T-cell (primary cell): ENCODE measurements at regions not wholly inside any gene's neighbourhood (a gene's known extent, or its start where the extent isn't known, plus 50 kb on each side); places are given as distances from the start of the nearest gene placed in this dataset.

Experiments
- ATAC-seq, 4 experiments: fragments of 200-7000 bp in 3 of 4; fragments of 150-1000 bp in 1 of 4; cut with Tn5 transposase; replicated peaks in 1 of 4; 1 replicate in 3 of 4; 2 replicates in 1 of 4; pipeline ENCODE4 v1.10.0; 2021; ENCODE audit warnings: moderate library complexity in 3 of 4, mild to moderate bottlenecking in 2 of 4, moderate number of reproducible peaks in 1 of 4
- CTCF ChIA-PET, 2 donors: fragments of 300-600 bp; sonication (Branson Sonifier 250); formaldehyde crosslinking; loops; one replicate each; lab custom pipeline; 2022; ENCODE audit warnings: antibody characterized with exemption in 2 of 2; lab: Charles Lee
- POLR2A ChIA-PET, 2 donors: fragments of 300-600 bp; sonication (Branson Sonifier 250); formaldehyde crosslinking; loops; one replicate each; lab custom pipeline; 2022; ENCODE audit warnings: antibody characterized with exemption in 2 of 2; lab: Charles Lee
- DNase-seq, 35 experiments: peaks; one replicate each; pipeline versions ENCODE4 v3.0.0 to v3.0.0-alpha.2; 2013 to 2023
- H3K27ac ChIP-seq: one replicate; pipeline ENCODE4 v1.5.1; 2013; ENCODE audit warnings: low read length
- H3K27me3 ChIP-seq, 2 experiments: replicated peaks in 1 of 2; 1 replicate in 1 of 2; 2 replicates in 1 of 2; pipeline versions ENCODE4 v1.6.1 to v1.7.0; 2013; ENCODE audit warnings: low read length in 1 of 2, mixed read lengths in 1 of 2; ENCODE audit not compliant: control insufficient read depth in 2 of 2, insufficient read depth in 2 of 2; ENCODE audit errors: extremely low read depth in 1 of 2
- H3K36me3 ChIP-seq, 2 donors: 1 replicate in 1 of 2; 2 replicates in 1 of 2; pipeline versions ENCODE4 v1.6.1 to v1.7.0; 2013; ENCODE audit warnings: low read length in 1 of 2; ENCODE audit not compliant: control insufficient read depth in 2 of 2, insufficient read depth in 1 of 2; ENCODE audit errors: extremely low read depth in 1 of 2
- H3K4me1 ChIP-seq, 2 experiments: 1 replicate in 1 of 2; 2 replicates in 1 of 2; pipeline versions ENCODE4 v1.6.1 to v1.7.0; 2013; ENCODE audit warnings: low read length in 2 of 2, mixed read lengths in 1 of 2; ENCODE audit not compliant: insufficient read depth in 2 of 2, control insufficient read depth in 1 of 2; ENCODE audit errors: extremely low read depth in 1 of 2
- H3K4me3 ChIP-seq, 2 donors: 1 replicate in 1 of 2; 2 replicates in 1 of 2; pipeline versions ENCODE4 v1.5.1 to v1.7.0; 2013; ENCODE audit warnings: mild to moderate bottlenecking in 2 of 2, low read length in 1 of 2, moderate library complexity in 1 of 2; ENCODE audit not compliant: control insufficient read depth in 1 of 2; ENCODE audit errors: extremely low read depth in 1 of 2
- H3K9me3 ChIP-seq: 2 replicates; pipeline ENCODE4 v1.7.0; 2013
- H3K27ac Mint-ChIP-seq, 2 donors: one replicate each; pipeline ENCODE4 v1.8.0; 2020 to 2021; ENCODE audit warnings: mild to moderate bottlenecking in 2 of 2, mixed read lengths in 2 of 2
- H3K27me3 Mint-ChIP-seq, 2 donors: one replicate each; pipeline ENCODE4 v1.8.0; 2021 to 2022; ENCODE audit warnings: mixed read lengths in 2 of 2
- H3K36me3 Mint-ChIP-seq: one replicate; pipeline ENCODE4 v1.8.0; 2021; ENCODE audit warnings: mixed read lengths
- H3K4me1 Mint-ChIP-seq, 3 donors: one replicate each; pipeline ENCODE4 v1.8.0; 2020 to 2022; ENCODE audit warnings: mixed read lengths in 3 of 3, mild to moderate bottlenecking in 1 of 3
- H3K4me3 Mint-ChIP-seq, 3 donors: one replicate each; pipeline ENCODE4 v1.8.0; 2020 to 2022; ENCODE audit warnings: mild to moderate bottlenecking in 3 of 3, mixed read lengths in 3 of 3, moderate library complexity in 3 of 3
- H3K9me3 Mint-ChIP-seq, 3 donors: one replicate each; pipeline ENCODE4 v1.8.0; 2020 to 2022; ENCODE audit warnings: mixed read lengths in 3 of 3
- WGBS: methylation state at CpG from one replicate; pipeline ENCODE4 v1.1.5; 2013; ENCODE audit warnings: missing lambda C conversion rate; ENCODE audit not compliant: insufficient coverage; 5-methylcytosine and 5-hydroxymethylcytosine counted together

- ChIA-PET POLR2A (no interaction called here), CTCF (no interaction called here)
- ATAC-seq (no peak), DNase-seq (no peak)
- Histone ChIP-seq H3K27me3 (peaks cover 2 to 6% of the 10 kb centered on the region in 2 experiments), H3K4me1 (no peaks in the 10 kb centered on the region), H3K27ac (no peak overlapping the region), H3K4me3 (no peak overlapping the region), H3K9me3 (no peaks in the 10 kb centered on the region), H3K36me3 (no peaks in the 10 kb centered on the region)
- H3K27ac Mint-ChIP-seq = no peak overlapping the region
- no peaks in the 10 kb centered on the region for H3K4me1 Mint-ChIP-seq
- peaks cover 12 to 22% of the 10 kb centered on the region in 2 donors for H3K27me3 Mint-ChIP-seq
- 85% methylated on average over 5 of the region's 7 CpGs for WGBS
- no peaks in the 10 kb centered on the region for H3K9me3 Mint-ChIP-seq
- H3K4me3 Mint-ChIP-seq = no peak overlapping the region
- H3K36me3 Mint-ChIP-seq = no peaks in the 10 kb centered on the region
Observed at GRCh38 chr15:29872716-29873115, 50.4 kb upstream of the TJP1 start.
